ENCODE measurements at regions not wholly inside any gene's neighbourhood (a gene's known extent, or its start where the extent isn't known, plus 50 kb on each side); places are given as distances from the start of the nearest gene placed in this dataset.

DNA sequence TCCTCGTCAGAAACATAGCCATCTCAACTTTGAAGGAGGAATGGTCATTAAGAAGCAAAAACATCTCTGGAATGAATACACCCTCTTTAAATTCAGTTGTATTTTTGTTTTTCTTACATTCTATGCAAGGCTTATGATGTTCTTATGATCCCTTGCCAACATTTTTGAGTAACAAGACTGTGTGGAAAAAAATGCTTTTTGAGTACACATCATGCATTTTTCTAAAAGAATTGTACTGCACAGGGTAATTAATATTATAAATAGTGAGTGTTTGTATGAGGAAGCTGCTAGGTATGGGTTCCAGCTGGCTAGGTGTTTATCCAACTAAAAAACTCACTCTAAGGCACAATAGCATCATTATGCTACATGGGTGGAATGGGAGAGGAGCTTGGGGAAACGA is 59.0 kb upstream of the SPATS2L start:
- TF ChIP-seq, protein P1, sequence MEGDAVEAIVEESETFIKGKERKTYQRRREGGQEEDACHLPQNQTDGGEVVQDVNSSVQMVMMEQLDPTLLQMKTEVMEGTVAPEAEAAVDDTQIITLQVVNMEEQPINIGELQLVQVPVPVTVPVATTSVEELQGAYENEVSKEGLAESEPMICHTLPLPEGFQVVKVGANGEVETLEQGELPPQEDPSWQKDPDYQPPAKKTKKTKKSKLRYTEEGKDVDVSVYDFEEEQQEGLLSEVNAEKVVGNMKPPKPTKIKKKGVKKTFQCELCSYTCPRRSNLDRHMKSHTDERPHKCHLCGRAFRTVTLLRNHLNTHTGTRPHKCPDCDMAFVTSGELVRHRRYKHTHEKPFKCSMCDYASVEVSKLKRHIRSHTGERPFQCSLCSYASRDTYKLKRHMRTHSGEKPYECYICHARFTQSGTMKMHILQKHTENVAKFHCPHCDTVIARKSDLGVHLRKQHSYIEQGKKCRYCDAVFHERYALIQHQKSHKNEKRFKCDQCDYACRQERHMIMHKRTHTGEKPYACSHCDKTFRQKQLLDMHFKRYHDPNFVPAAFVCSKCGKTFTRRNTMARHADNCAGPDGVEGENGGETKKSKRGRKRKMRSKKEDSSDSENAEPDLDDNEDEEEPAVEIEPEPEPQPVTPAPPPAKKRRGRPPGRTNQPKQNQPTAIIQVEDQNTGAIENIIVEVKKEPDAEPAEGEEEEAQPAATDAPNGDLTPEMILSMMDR (IDR thresholded peaks at IDR 0.05; ENCODE audit: low read depth, low read length, poor library complexity, severe bottlenecking), result no peak
- no peak for TF ChIP-seq EZH2phosphoT487 (IDR thresholded peaks at IDR 0.05; ENCODE audit: borderline replicate concordance, low read length)

All from DOHH2 (cell line).